HCT116 (cell line): ENCODE measurements at regions not wholly inside any gene's neighbourhood (a gene's known extent, or its start where the extent isn't known, plus 50 kb on each side); places are given as distances from the start of the nearest gene placed in this dataset.

Experiments used
- ATAC-seq: fragments of 200-7000 bp; cut with Tn5 transposase; 2 replicates; pipeline ENCODE4 v1.9.1; 2020; ENCODE audit warnings: mild to moderate bottlenecking, moderate library complexity
- BruUV-seq: library from RNA; stranded (reverse); fragments of 400-500 nt; replicated peaks from 2 replicates; lab custom pipeline; 2021; lab: Mats Ljungman, UMichigan
- CTCF ChIA-PET: fragments of 300-600 bp; sonication (Branson Sonifier 250); formaldehyde crosslinking; loops from one replicate; lab custom pipeline; 2021; ENCODE audit warnings: antibody characterized with exemption; lab: Charles Lee
- POLR2A ChIA-PET: fragments of 300-600, 350-600 bp; sonication (Branson Sonifier 250); formaldehyde crosslinking; loops from one replicate; lab custom pipeline; 2021; ENCODE audit warnings: antibody characterized with exemption; lab: Charles Lee
- RAD21 ChIA-PET, 2 experiments: fragments of 300-600 bp; sonication (Branson Sonifier 250); formaldehyde crosslinking; loops; one replicate each; lab custom pipeline; 2023; ENCODE audit warnings: low total read pairs in 2 of 2; ENCODE audit not compliant: uncharacterized antibody in 2 of 2, unreplicated experiment in 2 of 2, low non-redundant PET in 1 of 2; lab: Charles Lee
- DNase-seq: peaks from one replicate; pipeline ENCODE4 v3.0.0-alpha.2; 2010; ENCODE audit warnings: low read depth, low spot score
- H2AFZ ChIP-seq: fragments of 200-600 bp; shearing (Covaris generic), sonication (generic); 2 replicates; pipeline ENCODE4 v1.6.1; 2017; ENCODE audit warnings: low read depth, mixed run types, mixed read lengths, antibody characterized with exemption, low read length; ENCODE audit not compliant: poor library complexity, severe bottlenecking
- H3K27ac ChIP-seq: 2 replicates; pipeline ENCODE4 v1.5.1; 2012; ENCODE audit warnings: low read depth, low read length
- H3K27me3 ChIP-seq: fragments of 200-600 bp; sonication (generic); 2 replicates; pipeline ENCODE4 v1.6.1; 2016; ENCODE audit warnings: mixed run types, low read length, mixed read lengths; ENCODE audit not compliant: insufficient read depth
- H3K36me3 ChIP-seq, 2 experiments: fragments of 200-500 bp in 1 of 2; fragments of 200-600 bp in 1 of 2; sonication (Bioruptor generic) in 1 of 2; sonication (generic) in 1 of 2; 2 replicates each; pipeline versions ENCODE4 v1.5.1 to v1.6.1; 2014 to 2016; ENCODE audit warnings: low read length in 2 of 2, inconsistent platforms in 1 of 2, mixed read lengths in 1 of 2, mixed run types in 1 of 2; ENCODE audit not compliant: insufficient read depth in 2 of 2, control insufficient read depth in 1 of 2
- H3K4me1 ChIP-seq, 2 experiments: fragments of 200-600 bp in 1 of 2; sonication (generic) in 1 of 2; 2 replicates each; pipeline versions ENCODE4 v1.5.1 to v1.6.1; 2012 to 2017; ENCODE audit warnings: low read length in 2 of 2, inconsistent platforms in 1 of 2, mild to moderate bottlenecking in 1 of 2, mixed read lengths in 1 of 2, mixed run types in 1 of 2, moderate library complexity in 1 of 2; ENCODE audit not compliant: insufficient read depth in 2 of 2, control insufficient read depth in 1 of 2
- H3K4me2 ChIP-seq: fragments of 200-600 bp; sonication (generic); 2 replicates; pipeline ENCODE4 v1.6.1; 2017; ENCODE audit warnings: mixed run types, low read length, mixed read lengths
- H3K4me3 ChIP-seq, 2 experiments: fragments of 200-600 bp in 1 of 2; sonication (generic) in 1 of 2; replicated peaks in 1 of 2; 2 replicates each; pipeline ENCODE4 v1.5.1; 2011 to 2016; ENCODE audit warnings: low read length in 2 of 2, control low read depth in 1 of 2, low read depth in 1 of 2, mild to moderate bottlenecking in 1 of 2, mixed read lengths in 1 of 2, mixed run types in 1 of 2
- H3K79me2 ChIP-seq: fragments of 200-600 bp; sonication (generic); 2 replicates; pipeline ENCODE4 v1.6.1; 2017; ENCODE audit warnings: mild to moderate bottlenecking, mixed run types, low read length, moderate library complexity, mixed read lengths; ENCODE audit not compliant: insufficient read depth
- H3K9ac ChIP-seq: fragments of 200-600 bp; sonication (generic); 2 replicates; pipeline ENCODE4 v1.6.1; 2016; ENCODE audit warnings: low read length, mixed read lengths
- H3K9me2 ChIP-seq: fragments of 200-600 bp; sonication (generic), shearing (Covaris generic); 2 replicates; pipeline ENCODE4 v1.6.1; 2017; ENCODE audit warnings: mixed run types, mild to moderate bottlenecking, moderate library complexity; ENCODE audit not compliant: insufficient read depth
- H3K9me3 ChIP-seq, 2 experiments: fragments of 200-500 bp in 1 of 2; fragments of 200-600 bp in 1 of 2; sonication (Bioruptor generic) in 1 of 2; sonication (generic) in 1 of 2; 2 replicates each; pipeline ENCODE4 v1.6.1; 2014 to 2017; ENCODE audit warnings: low read length in 2 of 2, mixed read lengths in 2 of 2, inconsistent platforms in 1 of 2, low read depth in 1 of 2, mild to moderate bottlenecking in 1 of 2, mixed run types in 1 of 2, moderate library complexity in 1 of 2; ENCODE audit not compliant: control insufficient read depth in 1 of 2, insufficient read depth in 1 of 2
- H4K20me1 ChIP-seq: fragments of 200-600 bp; sonication (generic), shearing (Covaris generic); 2 replicates; pipeline ENCODE4 v1.6.1; 2017; ENCODE audit warnings: mixed run types, mild to moderate bottlenecking, moderate library complexity; ENCODE audit not compliant: insufficient read depth
- CBX3 ChIP-seq: IDR thresholded peaks from 2 replicates; pipeline ENCODE4 v1.6.1; 2012; ENCODE audit warnings: low read depth
- ELF1 ChIP-seq: IDR thresholded peaks from 2 replicates; pipeline ENCODE4 v1.6.1; 2012; ENCODE audit warnings: low read depth, borderline replicate concordance
- EZH2 ChIP-seq: fragments of 200-600 bp; sonication (generic); IDR thresholded peaks from 2 replicates; pipeline ENCODE4 v1.6.1; 2017; ENCODE audit warnings: antibody characterized with exemption, mixed run types
- EZH2phosphoT487 ChIP-seq: fragments of 200-600 bp; IDR thresholded peaks from 2 replicates; pipeline ENCODE4 v1.6.1; 2018; ENCODE audit warnings: antibody characterized with exemption, borderline replicate concordance
- FOSL1 ChIP-seq: IDR thresholded peaks from 2 replicates; pipeline ENCODE4 v1.6.1; 2012; ENCODE audit warnings: low read depth
- POLR2A ChIP-seq: IDR thresholded peaks from 2 replicates; pipeline ENCODE4 v1.7.0; 2011; ENCODE audit warnings: borderline replicate concordance; ENCODE audit not compliant: insufficient read depth, insufficient read length; ENCODE audit errors: extremely low read depth
- POLR2AphosphoS5 ChIP-seq: IDR thresholded peaks from 2 replicates; pipeline ENCODE4 v1.6.1; 2011; ENCODE audit warnings: mild to moderate bottlenecking, low read depth, low read length, moderate library complexity
- RAD21 ChIP-seq: IDR thresholded peaks from 2 replicates; pipeline ENCODE4 v1.6.1; 2012; ENCODE audit warnings: low read depth, mild to moderate bottlenecking
- SRF ChIP-seq: IDR thresholded peaks from 2 replicates; pipeline ENCODE4 v1.6.1; 2012; ENCODE audit warnings: low read depth
- YY1 ChIP-seq: IDR thresholded peaks from 2 replicates; pipeline ENCODE4 v1.6.1; 2011; ENCODE audit warnings: low read length, low read depth, moderate library complexity, mild to moderate bottlenecking; ENCODE audit not compliant: insufficient replicate concordance; ENCODE audit errors: extremely low read depth
- ZFX ChIP-seq: fragments of 450-650 bp; IDR thresholded peaks from 2 replicates; pipeline ENCODE4 v1.6.1; 2017
- ZNF274 ChIP-seq: fragments of 200-500 bp; sonication (Bioruptor generic); IDR thresholded peaks from 2 replicates; pipeline ENCODE4 v1.6.1; 2014; ENCODE audit warnings: mild to moderate bottlenecking, low read depth, low read length, inconsistent platforms
- intact Hi-C: fragments of 100-400 bp; cut with micrococcal nuclease; formaldehyde crosslinking; loops from 2 replicates; pipeline ENCODE4 v1.10.0; 2022
- TF ChIP-seq, protein P1 (sequence below): IDR thresholded peaks from 2 replicates; pipeline ENCODE4 v1.6.1; 2011; ENCODE audit warnings: mild to moderate bottlenecking, low read length, moderate library complexity; ENCODE audit not compliant: insufficient replicate concordance; ENCODE audit errors: extremely low read depth
- TF ChIP-seq, protein P2 (sequence below): IDR thresholded peaks from 2 replicates; pipeline ENCODE4 v1.6.1; 2012
- TF ChIP-seq, protein P3 (sequence below), 3 experiments: fragments of 200-600 bp in 1 of 3; sonication (generic) in 1 of 3; IDR thresholded peaks in 2 of 3; conservative IDR thresholded peaks in 1 of 3; 2 replicates each; pipeline ENCODE4 v1.5.1; 2012 to 2017; ENCODE audit warnings: low read depth in 2 of 3, low read length in 2 of 3, antibody characterized with exemption in 1 of 3, borderline replicate concordance in 1 of 3, control low read depth in 1 of 3, mild to moderate bottlenecking in 1 of 3, mixed read lengths in 1 of 3, mixed run types in 1 of 3, moderate library complexity in 1 of 3; ENCODE audit not compliant: insufficient read depth in 1 of 3

DNA sequence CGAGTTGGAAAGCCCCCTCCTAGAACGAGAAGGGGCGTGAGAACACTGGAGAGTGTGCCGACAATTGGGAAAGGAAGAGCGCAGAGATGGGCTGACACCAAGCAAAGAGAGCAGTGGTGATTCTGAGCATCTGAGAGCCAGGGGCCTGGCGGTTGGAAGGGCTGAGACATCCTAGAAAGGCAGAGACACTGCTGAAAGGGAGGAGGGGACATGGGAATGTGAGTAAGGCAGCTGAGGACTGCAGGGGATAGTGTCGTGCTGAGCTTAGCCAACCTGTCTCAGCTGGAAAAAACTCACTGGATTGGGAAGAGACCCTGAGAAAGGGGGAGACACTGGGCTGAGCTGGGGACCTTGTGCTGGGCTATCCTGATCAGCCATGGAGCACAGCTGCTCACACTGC lies 58.1 kb upstream of the SLC6A6 start:
- Histone ChIP-seq H2AFZ (no peak overlapping the region), H3K4me3 (no peak overlapping the region), H3K9me2 (no peaks in the 10 kb centered on the region), H3K4me2 (no peak overlapping the region), H3K9me3 (no peaks in the 10 kb centered on the region), H3K4me1 (no peaks in the 10 kb centered on the region), H4K20me1 (no peaks in the 10 kb centered on the region), H3K36me3 (no peaks in the 10 kb centered on the region), H3K27ac (no peak overlapping the region), H3K79me2 (no peaks in the 10 kb centered on the region), H3K9ac (no peak overlapping the region), H3K27me3 (no peaks in the 10 kb centered on the region)
- TF ChIP-seq ZNF274 = no peak
- TF ChIP-seq EZH2phosphoT487 = no peak
- TF ChIP-seq SRF = no peak
- no peak for TF ChIP-seq RAD21
- no peak for TF ChIP-seq FOSL1
- TF ChIP-seq ZFX = no peak
- TF ChIP-seq CBX3 = no peak
- TF ChIP-seq, protein P1, sequence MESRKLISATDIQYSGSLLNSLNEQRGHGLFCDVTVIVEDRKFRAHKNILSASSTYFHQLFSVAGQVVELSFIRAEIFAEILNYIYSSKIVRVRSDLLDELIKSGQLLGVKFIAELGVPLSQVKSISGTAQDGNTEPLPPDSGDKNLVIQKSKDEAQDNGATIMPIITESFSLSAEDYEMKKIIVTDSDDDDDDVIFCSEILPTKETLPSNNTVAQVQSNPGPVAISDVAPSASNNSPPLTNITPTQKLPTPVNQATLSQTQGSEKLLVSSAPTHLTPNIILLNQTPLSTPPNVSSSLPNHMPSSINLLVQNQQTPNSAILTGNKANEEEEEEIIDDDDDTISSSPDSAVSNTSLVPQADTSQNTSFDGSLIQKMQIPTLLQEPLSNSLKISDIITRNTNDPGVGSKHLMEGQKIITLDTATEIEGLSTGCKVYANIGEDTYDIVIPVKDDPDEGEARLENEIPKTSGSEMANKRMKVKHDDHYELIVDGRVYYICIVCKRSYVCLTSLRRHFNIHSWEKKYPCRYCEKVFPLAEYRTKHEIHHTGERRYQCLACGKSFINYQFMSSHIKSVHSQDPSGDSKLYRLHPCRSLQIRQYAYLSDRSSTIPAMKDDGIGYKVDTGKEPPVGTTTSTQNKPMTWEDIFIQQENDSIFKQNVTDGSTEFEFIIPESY = no peak
- TF ChIP-seq POLR2A = no peak
- TF ChIP-seq YY1 = no peak
- no peak for TF ChIP-seq EZH2
- TF ChIP-seq, protein P2, sequence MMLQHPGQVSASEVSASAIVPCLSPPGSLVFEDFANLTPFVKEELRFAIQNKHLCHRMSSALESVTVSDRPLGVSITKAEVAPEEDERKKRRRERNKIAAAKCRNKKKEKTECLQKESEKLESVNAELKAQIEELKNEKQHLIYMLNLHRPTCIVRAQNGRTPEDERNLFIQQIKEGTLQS = no peak
- TF ChIP-seq ELF1 = no peak
- TF ChIP-seq, protein P3, sequence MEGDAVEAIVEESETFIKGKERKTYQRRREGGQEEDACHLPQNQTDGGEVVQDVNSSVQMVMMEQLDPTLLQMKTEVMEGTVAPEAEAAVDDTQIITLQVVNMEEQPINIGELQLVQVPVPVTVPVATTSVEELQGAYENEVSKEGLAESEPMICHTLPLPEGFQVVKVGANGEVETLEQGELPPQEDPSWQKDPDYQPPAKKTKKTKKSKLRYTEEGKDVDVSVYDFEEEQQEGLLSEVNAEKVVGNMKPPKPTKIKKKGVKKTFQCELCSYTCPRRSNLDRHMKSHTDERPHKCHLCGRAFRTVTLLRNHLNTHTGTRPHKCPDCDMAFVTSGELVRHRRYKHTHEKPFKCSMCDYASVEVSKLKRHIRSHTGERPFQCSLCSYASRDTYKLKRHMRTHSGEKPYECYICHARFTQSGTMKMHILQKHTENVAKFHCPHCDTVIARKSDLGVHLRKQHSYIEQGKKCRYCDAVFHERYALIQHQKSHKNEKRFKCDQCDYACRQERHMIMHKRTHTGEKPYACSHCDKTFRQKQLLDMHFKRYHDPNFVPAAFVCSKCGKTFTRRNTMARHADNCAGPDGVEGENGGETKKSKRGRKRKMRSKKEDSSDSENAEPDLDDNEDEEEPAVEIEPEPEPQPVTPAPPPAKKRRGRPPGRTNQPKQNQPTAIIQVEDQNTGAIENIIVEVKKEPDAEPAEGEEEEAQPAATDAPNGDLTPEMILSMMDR (IDR thresholded peaks at IDR 0.05 in 2 of 3, conservative IDR thresholded peaks at IDR 0.05 in 1 of 3; ENCODE audit: borderline replicate concordance in 1 of 3, insufficient read depth in 1 of 3, low read depth in 2 of 3, low read length in 2 of 3) = no peak
- TF ChIP-seq POLR2AphosphoS5 = no peak
- CTCF ChIA-PET = no interaction called here
- intact Hi-C loops = no loop called here
- POLR2A ChIA-PET = no interaction called here
- RAD21 ChIA-PET = no interaction called here
- no peak for ATAC-seq
- BruUV-seq = no TSS peak
- no peak for DNase-seq
